ENCODE measurements at regions not wholly inside any gene's neighbourhood (a gene's known extent, or its start where the extent isn't known, plus 50 kb on each side); places are given as distances from the start of the nearest gene placed in this dataset.

DNA sequence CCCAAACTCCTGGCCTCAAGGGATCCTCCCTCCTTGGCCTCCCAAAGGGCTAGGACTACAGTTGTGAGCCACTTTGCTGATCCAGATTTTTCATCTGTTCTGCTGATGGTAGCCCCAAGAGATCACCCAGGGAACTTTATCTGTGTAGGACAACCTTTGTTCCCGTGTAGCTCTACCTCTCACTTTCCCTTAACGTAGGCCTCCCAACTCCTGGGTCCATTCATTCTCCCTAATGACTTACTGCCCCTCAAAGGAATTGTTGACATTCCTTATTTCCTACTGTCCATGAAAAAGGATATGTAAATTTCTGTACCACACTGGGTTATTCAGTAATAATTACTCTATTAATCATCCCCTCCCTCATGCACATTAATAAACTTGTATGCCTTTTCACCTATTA lies 51.0 kb upstream of the PHF24 start:
- H3K9me3 ChIP-seq (ENCODE audit: control insufficient read depth in 3 of 3, low read length in 3 of 3) = no peaks in the 10 kb centered on the region
- no peaks in the 10 kb centered on the region for H3K4me1 ChIP-seq (ENCODE audit: control insufficient read depth in 3 of 3, insufficient read depth in 3 of 3, low read length in 3 of 3)
- H3K36me3 ChIP-seq (ENCODE audit: control insufficient read depth in 3 of 3, insufficient read depth in 3 of 3, low read length in 3 of 3) = no peaks in the 10 kb centered on the region
- no peak overlapping the region for H3K27ac ChIP-seq (ENCODE audit: low read depth, low read length)
- no peak overlapping the region for H3K9ac ChIP-seq (ENCODE audit: low read depth in 1 of 3, low read length in 3 of 3)
- peaks cover 0 to 2% (median 0%) of the 10 kb centered on the region in 3 donors for H3K27me3 ChIP-seq (ENCODE audit: control insufficient read depth in 3 of 3, insufficient read depth in 3 of 3, low read length in 3 of 3)
- H3K4me3 ChIP-seq (ENCODE audit: low read length in 3 of 3) = no peak overlapping the region

DNA sequence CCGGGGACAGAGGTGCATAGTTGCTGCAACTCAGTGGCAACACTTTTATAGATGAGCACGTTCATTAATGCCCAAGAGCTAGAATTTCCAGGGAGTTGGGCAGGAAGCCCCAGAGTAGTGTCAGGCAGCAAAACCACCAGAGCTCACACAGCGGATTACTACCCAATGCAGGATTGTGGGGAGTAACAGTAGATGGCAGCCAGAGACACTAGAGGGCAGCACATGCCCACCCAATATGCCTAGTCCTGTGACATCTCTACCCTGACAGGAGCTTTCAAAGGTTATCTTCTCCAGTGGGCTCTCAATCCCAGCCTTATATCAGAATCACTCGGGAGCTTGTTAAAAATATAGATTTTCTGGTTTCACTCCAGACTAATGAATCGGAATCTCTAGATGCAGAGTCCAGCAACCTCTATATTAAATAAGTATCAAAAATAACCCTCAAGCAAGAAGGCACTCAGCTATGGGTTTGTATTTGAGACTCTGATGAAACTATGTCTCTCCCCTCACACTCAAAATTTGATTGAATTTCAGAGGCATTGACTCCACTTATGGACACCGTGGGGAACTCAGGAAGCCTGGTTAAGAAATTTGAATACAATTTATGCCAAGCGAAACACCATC lies 58.4 kb upstream of the PHF24 start:
- H3K36me3 ChIP-seq (ENCODE audit: control insufficient read depth in 3 of 3, insufficient read depth in 3 of 3, low read length in 3 of 3) = no peaks in the 10 kb centered on the region
- H3K27ac ChIP-seq (ENCODE audit: low read depth, low read length) = no peak overlapping the region
- H3K9me3 ChIP-seq (ENCODE audit: control insufficient read depth in 3 of 3, low read length in 3 of 3) = no peaks in the 10 kb centered on the region
- H3K27me3 ChIP-seq (ENCODE audit: control insufficient read depth in 3 of 3, insufficient read depth in 3 of 3, low read length in 3 of 3) = peaks cover 5 to 7% (median 7%) of the 10 kb centered on the region in 3 donors
- no peak overlapping the region for H3K4me3 ChIP-seq (ENCODE audit: low read length in 3 of 3)
- H3K9ac ChIP-seq (ENCODE audit: low read depth in 1 of 3, low read length in 3 of 3) = no peak overlapping the region
- H3K4me1 ChIP-seq (ENCODE audit: control insufficient read depth in 3 of 3, insufficient read depth in 3 of 3, low read length in 3 of 3) = no peaks in the 10 kb centered on the region

DNA sequence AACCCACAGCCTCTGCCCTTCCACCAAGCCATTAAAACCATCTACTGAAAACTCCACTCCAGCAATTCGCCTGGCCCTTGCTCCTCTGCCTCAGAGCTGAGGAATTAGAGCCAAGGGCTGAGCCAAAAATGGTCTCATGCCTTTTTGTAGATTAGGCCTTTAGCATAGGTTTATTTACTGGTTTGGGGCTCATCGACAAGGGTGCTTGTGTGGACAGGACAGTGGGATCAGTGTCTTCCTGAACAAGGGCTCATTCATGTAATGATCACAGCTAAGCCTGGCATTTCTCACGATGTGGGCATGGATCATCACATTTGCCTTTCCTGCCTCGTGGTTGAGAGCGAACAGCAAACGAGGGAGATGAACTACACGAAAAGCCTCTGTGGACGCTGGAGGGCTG lies 59.2 kb upstream of the PHF24 start:
- Histone ChIP-seq H3K36me3 (ENCODE audit: control insufficient read depth in 3 of 3, insufficient read depth in 3 of 3, low read length in 3 of 3) (no peaks in the 10 kb centered on the region), H3K27me3 (ENCODE audit: control insufficient read depth in 3 of 3, insufficient read depth in 3 of 3, low read length in 3 of 3) (peaks cover 5 to 12% (median 10%) of the 10 kb centered on the region in 3 donors), H3K9ac (ENCODE audit: low read depth in 1 of 3, low read length in 3 of 3) (no peak overlapping the region), H3K27ac (ENCODE audit: low read depth, low read length) (no peak overlapping the region), H3K9me3 (ENCODE audit: control insufficient read depth in 3 of 3, low read length in 3 of 3) (no peaks in the 10 kb centered on the region), H3K4me1 (ENCODE audit: control insufficient read depth in 3 of 3, insufficient read depth in 3 of 3, low read length in 3 of 3) (no peaks in the 10 kb centered on the region), H3K4me3 (ENCODE audit: low read length in 3 of 3) (no peak overlapping the region)

DNA sequence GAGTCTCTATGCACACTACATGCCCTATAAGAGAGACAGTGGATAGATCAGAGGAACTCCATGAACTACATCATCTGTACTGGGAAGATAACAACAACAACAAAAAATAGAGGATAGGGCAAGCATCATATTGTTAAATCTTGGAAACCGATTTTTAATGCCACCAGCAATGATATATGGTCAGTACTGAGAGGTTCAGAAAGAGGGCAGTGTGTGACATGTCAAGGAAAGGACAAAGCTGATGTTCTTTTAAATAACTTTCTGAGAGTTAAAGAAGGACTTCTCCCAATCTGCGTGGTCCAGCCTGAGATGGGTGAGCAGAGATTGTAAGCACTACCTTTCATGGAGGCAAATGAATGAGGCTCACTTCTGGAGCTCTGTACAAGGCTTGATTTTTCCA lies 62.0 kb upstream of the PHF24 start:
- no peak overlapping the region for H3K27ac ChIP-seq (ENCODE audit: low read depth, low read length)
- no peak overlapping the region for H3K9ac ChIP-seq (ENCODE audit: low read depth in 1 of 3, low read length in 3 of 3)
- no peaks in the 10 kb centered on the region for H3K9me3 ChIP-seq (ENCODE audit: control insufficient read depth in 3 of 3, low read length in 3 of 3)
- peaks cover 0 to 8% (median 5%) of the 10 kb centered on the region in 3 donors for H3K4me1 ChIP-seq (ENCODE audit: control insufficient read depth in 3 of 3, insufficient read depth in 3 of 3, low read length in 3 of 3)
- H3K36me3 ChIP-seq (ENCODE audit: control insufficient read depth in 3 of 3, insufficient read depth in 3 of 3, low read length in 3 of 3) = no peaks in the 10 kb centered on the region
- peaks cover 5 to 12% (median 10%) of the 10 kb centered on the region in 3 donors for H3K27me3 ChIP-seq (ENCODE audit: control insufficient read depth in 3 of 3, insufficient read depth in 3 of 3, low read length in 3 of 3)
- H3K4me3 ChIP-seq (ENCODE audit: low read length in 3 of 3) = no peak overlapping the region

DNA sequence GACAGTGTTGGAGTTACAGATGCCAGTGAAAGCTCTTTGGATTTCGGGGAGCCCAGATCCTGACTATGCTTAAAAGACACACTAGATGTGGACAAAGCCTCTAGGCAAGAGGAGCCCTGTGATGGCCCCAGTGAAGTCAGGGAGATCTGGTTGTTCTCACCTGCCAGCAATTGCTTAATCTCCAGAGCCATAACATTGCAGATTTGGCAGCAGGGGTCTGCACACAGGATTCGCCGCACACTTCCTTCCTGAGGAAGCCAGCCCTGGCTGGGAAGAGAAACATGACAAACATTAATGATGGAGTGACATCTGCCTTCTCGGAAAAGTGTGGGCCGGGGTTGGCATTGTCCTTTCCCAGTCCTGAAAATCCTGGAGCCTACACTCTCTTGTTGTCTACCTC lies 65.2 kb upstream of the PHF24 start:
- Histone ChIP-seq H3K9me3 (ENCODE audit: control insufficient read depth in 3 of 3, low read length in 3 of 3) (no peaks in the 10 kb centered on the region), H3K4me3 (ENCODE audit: low read length in 3 of 3) (no peak overlapping the region), H3K9ac (ENCODE audit: low read depth in 1 of 3, low read length in 3 of 3) (no peak overlapping the region), H3K4me1 (ENCODE audit: control insufficient read depth in 3 of 3, insufficient read depth in 3 of 3, low read length in 3 of 3) (peaks cover 0 to 8% (median 5%) of the 10 kb centered on the region in 3 donors), H3K36me3 (ENCODE audit: control insufficient read depth in 3 of 3, insufficient read depth in 3 of 3, low read length in 3 of 3) (no peaks in the 10 kb centered on the region), H3K27ac (ENCODE audit: low read depth, low read length) (no peak overlapping the region), H3K27me3 (ENCODE audit: control insufficient read depth in 3 of 3, insufficient read depth in 3 of 3, low read length in 3 of 3) (peaks cover 5 to 10% (median 5%) of the 10 kb centered on the region in 3 donors)

DNA sequence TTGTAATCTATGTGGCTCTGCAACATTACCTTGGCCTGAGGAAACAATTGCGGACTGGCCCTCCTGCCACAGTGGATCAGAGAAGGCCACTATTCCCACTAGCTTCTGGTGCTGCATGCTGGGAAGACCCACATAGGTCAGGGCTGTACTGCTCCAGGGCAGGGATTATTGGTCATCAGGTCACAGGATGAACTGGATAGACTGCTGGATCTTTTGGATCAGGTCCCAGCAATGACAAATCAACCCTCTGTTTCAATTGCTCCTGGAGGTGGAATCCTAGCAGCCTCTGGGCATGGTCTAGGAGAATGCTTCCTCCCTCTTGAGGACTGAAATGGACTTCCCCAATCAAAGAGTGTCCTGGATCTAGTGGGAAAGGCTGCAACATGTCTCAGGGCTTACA lies 66.7 kb upstream of the PHF24 start:
- Histone ChIP-seq H3K4me1 (ENCODE audit: control insufficient read depth in 3 of 3, insufficient read depth in 3 of 3, low read length in 3 of 3) (peaks cover 0 to 8% (median 5%) of the 10 kb centered on the region in 3 donors), H3K9me3 (ENCODE audit: control insufficient read depth in 3 of 3, low read length in 3 of 3) (no peaks in the 10 kb centered on the region), H3K36me3 (ENCODE audit: control insufficient read depth in 3 of 3, insufficient read depth in 3 of 3, low read length in 3 of 3) (no peaks in the 10 kb centered on the region), H3K27ac (ENCODE audit: low read depth, low read length) (no peak overlapping the region), H3K4me3 (ENCODE audit: low read length in 3 of 3) (no peak overlapping the region), H3K27me3 (ENCODE audit: control insufficient read depth in 3 of 3, insufficient read depth in 3 of 3, low read length in 3 of 3) (peaks cover 5 to 10% (median 5%) of the 10 kb centered on the region in 3 donors), H3K9ac (ENCODE audit: low read depth in 1 of 3, low read length in 3 of 3) (no peak overlapping the region)

DNA sequence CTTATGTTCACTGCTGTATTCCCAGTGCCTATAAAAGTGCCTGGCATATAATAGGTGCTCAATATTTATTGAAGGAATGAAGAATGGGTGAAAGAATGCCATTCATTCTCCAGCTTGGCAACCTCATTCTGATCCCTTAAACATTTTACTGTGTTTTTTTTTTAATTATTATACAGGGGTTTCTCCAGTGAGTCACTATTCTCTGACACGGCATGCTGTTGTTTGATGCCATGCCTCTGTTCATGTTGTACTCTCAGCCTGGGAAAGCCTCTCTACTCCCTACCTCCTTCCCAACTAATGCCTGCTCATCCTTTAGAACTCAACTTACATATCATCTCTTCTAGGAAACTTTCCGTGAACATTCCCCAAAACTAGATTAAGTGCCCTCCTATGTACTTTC lies 70.2 kb upstream of the PHF24 start:
- H3K4me1 ChIP-seq (ENCODE audit: control insufficient read depth in 3 of 3, insufficient read depth in 3 of 3, low read length in 3 of 3) = peaks cover 0 to 8% (median 5%) of the 10 kb centered on the region in 3 donors
- H3K27ac ChIP-seq (ENCODE audit: low read depth, low read length) = no peak overlapping the region
- H3K4me3 ChIP-seq (ENCODE audit: low read length in 3 of 3) = no peak overlapping the region
- no peaks in the 10 kb centered on the region for H3K9me3 ChIP-seq (ENCODE audit: control insufficient read depth in 3 of 3, low read length in 3 of 3)
- no peak overlapping the region for H3K9ac ChIP-seq (ENCODE audit: low read depth in 1 of 3, low read length in 3 of 3)
- no peaks in the 10 kb centered on the region for H3K36me3 ChIP-seq (ENCODE audit: control insufficient read depth in 3 of 3, insufficient read depth in 3 of 3, low read length in 3 of 3)
- H3K27me3 ChIP-seq (ENCODE audit: control insufficient read depth in 3 of 3, insufficient read depth in 3 of 3, low read length in 3 of 3) = peaks cover 0 to 8% (median 0%) of the 10 kb centered on the region in 3 donors

DNA sequence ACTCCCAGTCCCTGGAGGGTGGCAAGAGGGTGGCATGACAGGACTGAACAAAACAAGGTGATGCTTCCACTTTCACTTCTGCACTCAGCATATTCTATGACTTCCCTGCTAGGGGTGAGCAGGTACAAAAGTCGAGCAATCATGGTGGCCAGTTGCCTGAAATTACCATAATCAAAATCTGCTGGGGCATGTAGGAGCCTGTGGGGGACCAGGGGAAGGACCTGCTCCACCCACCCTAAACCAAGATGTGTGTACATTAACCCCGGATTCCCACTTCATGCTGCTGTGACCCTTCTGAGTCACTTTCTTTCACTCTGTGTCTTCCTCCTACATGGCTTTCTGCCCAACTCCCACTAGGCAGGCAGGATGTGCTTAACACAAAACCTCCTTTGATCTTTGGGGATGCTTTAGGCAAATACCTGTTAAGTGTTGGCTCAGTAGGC lies 73.3 kb upstream of the PHF24 start:
- Histone ChIP-seq H3K4me3 (ENCODE audit: low read length in 3 of 3) (no peak overlapping the region), H3K36me3 (ENCODE audit: control insufficient read depth in 3 of 3, insufficient read depth in 3 of 3, low read length in 3 of 3) (no peaks in the 10 kb centered on the region), H3K9me3 (ENCODE audit: control insufficient read depth in 3 of 3, low read length in 3 of 3) (no peaks in the 10 kb centered on the region), H3K9ac (ENCODE audit: low read depth in 1 of 3, low read length in 3 of 3) (no peak overlapping the region), H3K27ac (ENCODE audit: low read depth, low read length) (no peak overlapping the region), H3K27me3 (ENCODE audit: control insufficient read depth in 3 of 3, insufficient read depth in 3 of 3, low read length in 3 of 3) (peaks cover 0 to 8% (median 0%) of the 10 kb centered on the region in 3 donors), H3K4me1 (ENCODE audit: control insufficient read depth in 3 of 3, insufficient read depth in 3 of 3, low read length in 3 of 3) (no peaks in the 10 kb centered on the region)

DNA sequence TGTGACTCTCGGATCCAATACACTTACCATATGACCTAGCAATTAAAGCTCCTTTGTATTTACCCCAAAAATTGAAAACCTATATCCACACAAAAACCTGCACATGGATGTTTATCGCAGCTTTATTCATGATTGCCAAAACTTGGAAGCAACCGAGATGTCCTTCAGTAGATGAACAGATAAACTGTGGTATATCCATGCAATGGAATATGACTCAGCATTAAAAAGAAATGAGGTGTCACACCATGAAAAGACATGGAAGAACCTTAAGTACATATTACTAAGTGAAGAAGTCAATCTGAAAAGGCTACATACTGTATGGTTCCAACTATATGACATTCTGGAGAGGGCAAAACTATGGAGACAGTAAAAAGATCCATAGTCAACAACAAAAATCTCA lies 82.0 kb upstream of the PHF24 start:
- no peak overlapping the region for H3K9ac ChIP-seq (ENCODE audit: low read depth in 1 of 3, low read length in 3 of 3)
- H3K4me1 ChIP-seq (ENCODE audit: control insufficient read depth in 3 of 3, insufficient read depth in 3 of 3, low read length in 3 of 3) = no peaks in the 10 kb centered on the region
- H3K27me3 ChIP-seq (ENCODE audit: control insufficient read depth in 3 of 3, insufficient read depth in 3 of 3, low read length in 3 of 3) = no peaks in the 10 kb centered on the region
- H3K4me3 ChIP-seq (ENCODE audit: low read length in 3 of 3) = no peak overlapping the region
- no peaks in the 10 kb centered on the region for H3K36me3 ChIP-seq (ENCODE audit: control insufficient read depth in 3 of 3, insufficient read depth in 3 of 3, low read length in 3 of 3)
- H3K9me3 ChIP-seq (ENCODE audit: control insufficient read depth in 3 of 3, low read length in 3 of 3) = no peaks in the 10 kb centered on the region
- no peak overlapping the region for H3K27ac ChIP-seq (ENCODE audit: low read depth, low read length)

DNA sequence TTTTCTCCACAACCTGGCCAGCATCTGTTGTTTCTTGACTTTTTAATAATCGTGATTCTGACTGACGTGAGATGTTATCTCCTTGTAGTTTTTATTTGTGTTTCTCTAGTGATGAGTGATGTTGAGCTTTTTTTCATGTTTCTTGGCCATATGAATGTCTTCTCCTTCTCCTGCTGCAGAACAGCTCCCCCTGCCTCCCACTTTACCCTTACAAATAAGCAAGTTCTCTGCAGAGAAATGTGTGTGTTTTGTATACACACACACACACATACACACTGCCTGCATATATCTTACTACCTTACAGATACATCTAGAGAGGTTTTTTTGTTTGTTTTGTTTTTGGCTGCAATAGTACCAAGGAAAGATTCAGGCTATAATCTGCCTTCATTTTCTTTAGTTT lies 88.7 kb upstream of the PHF24 start:
- H3K4me1 ChIP-seq (ENCODE audit: control insufficient read depth in 3 of 3, insufficient read depth in 3 of 3, low read length in 3 of 3) = peaks cover 0 to 8% (median 3%) of the 10 kb centered on the region in 3 donors
- no peaks in the 10 kb centered on the region for H3K27me3 ChIP-seq (ENCODE audit: control insufficient read depth in 3 of 3, insufficient read depth in 3 of 3, low read length in 3 of 3)
- no peak overlapping the region for H3K27ac ChIP-seq (ENCODE audit: low read depth, low read length)
- H3K4me3 ChIP-seq (ENCODE audit: low read length in 3 of 3) = no peak overlapping the region
- H3K9me3 ChIP-seq (ENCODE audit: control insufficient read depth in 3 of 3, low read length in 3 of 3) = no peaks in the 10 kb centered on the region
- H3K9ac ChIP-seq (ENCODE audit: low read depth in 1 of 3, low read length in 3 of 3) = no peak overlapping the region
- no peaks in the 10 kb centered on the region for H3K36me3 ChIP-seq (ENCODE audit: control insufficient read depth in 3 of 3, insufficient read depth in 3 of 3, low read length in 3 of 3)
